Smooth muscle cell (in vitro differentiated cells): ENCODE measurements at regions not wholly inside any gene's neighbourhood (a gene's known extent, or its start where the extent isn't known, plus 50 kb on each side); places are given as distances from the start of the nearest gene placed in this dataset.

Experiments used
- DNase-seq: peaks from one replicate; lab custom pipeline; 2025; ENCODE audit not compliant: unreplicated experiment; lab: John Stamatoyannopoulos, UW
- H2AFZ ChIP-seq: fragments of 200-600 bp; sonication (generic); 2 replicates; pipeline ENCODE4 v1.6.0; 2016; ENCODE audit warnings: antibody characterized with exemption, low read depth, mild to moderate bottlenecking
- H3F3A ChIP-seq: fragments of 200-600 bp; sonication (generic); 2 replicates; pipeline ENCODE4 v1.6.0; 2017; ENCODE audit warnings: antibody characterized with exemption, low read depth
- H3K27ac ChIP-seq: fragments of 200-600 bp; sonication (generic); 2 replicates; pipeline ENCODE4 v1.5.1; 2016; ENCODE audit warnings: low read depth, mild to moderate bottlenecking
- H3K27me3 ChIP-seq: fragments of 200-600 bp; sonication (generic); 2 replicates; pipeline ENCODE4 v1.6.1; 2016; ENCODE audit warnings: low read depth, mild to moderate bottlenecking
- H3K36me3 ChIP-seq: fragments of 200-600 bp; sonication (generic); 2 replicates; pipeline ENCODE4 v1.5.1; 2016; ENCODE audit warnings: low read depth
- H3K4me1 ChIP-seq: fragments of 200-600 bp; sonication (generic); 2 replicates; pipeline ENCODE4 v1.5.1; 2016; ENCODE audit warnings: low read depth
- H3K4me2 ChIP-seq: fragments of 200-600 bp; sonication (generic); 2 replicates; pipeline ENCODE4 v1.6.0; 2016; ENCODE audit warnings: mild to moderate bottlenecking
- H3K4me3 ChIP-seq: fragments of 200-600 bp; sonication (generic); 2 replicates; pipeline ENCODE4 v1.5.1; 2016; ENCODE audit warnings: mild to moderate bottlenecking
- H3K79me2 ChIP-seq: fragments of 200-600 bp; sonication (generic); 2 replicates; pipeline ENCODE4 v1.6.0; 2016; ENCODE audit warnings: low read depth, mild to moderate bottlenecking
- H3K9ac ChIP-seq: fragments of 200-600 bp; sonication (generic); 2 replicates; pipeline ENCODE4 v1.6.0; 2016; ENCODE audit warnings: low read depth
- H3K9me3 ChIP-seq: fragments of 200-600 bp; sonication (generic); replicated peaks from 2 replicates; pipeline ENCODE4 v1.5.1; 2016; ENCODE audit warnings: low read depth
- H4K20me1 ChIP-seq: fragments of 200-600 bp; sonication (generic); 2 replicates; pipeline ENCODE4 v1.6.0; 2016; ENCODE audit warnings: low read depth
- CTCF ChIP-seq: fragments of 200-600 bp; sonication (generic); IDR thresholded peaks from 2 replicates; pipeline ENCODE4 v1.5.1; 2017; ENCODE audit warnings: borderline replicate concordance, mild to moderate bottlenecking, antibody characterized with exemption; ENCODE audit not compliant: insufficient read depth, poor library complexity, severe bottlenecking
- WGBS: methylation state at CpG from one replicate; pipeline ENCODE4 v1.1.7; 2016; ENCODE audit warnings: low lambda C conversion rate; 5-methylcytosine and 5-hydroxymethylcytosine counted together

- WGBS, result 85% methylated on average over 8 of the region's 8 CpGs
- no peak for DNase-seq
- H3K79me2 ChIP-seq, result no peaks in the 10 kb centered on the region
- H3K9ac ChIP-seq, result no peak overlapping the region
- no peak overlapping the region for H2AFZ ChIP-seq
- no peaks in the 10 kb centered on the region for H3K27me3 ChIP-seq
- no peak for TF ChIP-seq CTCF
- no peak overlapping the region for H3K4me3 ChIP-seq
- H3F3A ChIP-seq, result no peaks in the 10 kb centered on the region
- no peaks in the 10 kb centered on the region for H3K9me3 ChIP-seq
- H4K20me1 ChIP-seq, result no peaks in the 10 kb centered on the region
- H3K4me1 ChIP-seq, result no peaks in the 10 kb centered on the region
- no peaks in the 10 kb centered on the region for H3K36me3 ChIP-seq
- H3K27ac ChIP-seq, result no peak overlapping the region
- no peak overlapping the region for H3K4me2 ChIP-seq
Measured at GRCh38 chrX:6293716-6294115, 65.0 kb upstream of the NLGN4X start.

- H3K9ac ChIP-seq, result no peak overlapping the region
- no peak overlapping the region for H3K4me3 ChIP-seq
- H3K79me2 ChIP-seq, result no peaks in the 10 kb centered on the region
- no peak overlapping the region for H3K4me2 ChIP-seq
- WGBS, result 50% methylated on average over 3 of the region's 3 CpGs
- H3F3A ChIP-seq, result no peaks in the 10 kb centered on the region
- no peaks in the 10 kb centered on the region for H4K20me1 ChIP-seq
- DNase-seq, result no peak
- no peaks in the 10 kb centered on the region for H3K4me1 ChIP-seq
- H3K27me3 ChIP-seq, result no peaks in the 10 kb centered on the region
- no peak overlapping the region for H2AFZ ChIP-seq
- TF ChIP-seq CTCF, result peak; percentile 14
- no peaks in the 10 kb centered on the region for H3K9me3 ChIP-seq
- no peak overlapping the region for H3K27ac ChIP-seq
- no peaks in the 10 kb centered on the region for H3K36me3 ChIP-seq
Measured at GRCh38 chrX:6292599-6292998, 63.9 kb upstream of the NLGN4X start.

- Histone ChIP-seq H3K9me3 (no peaks in the 10 kb centered on the region), H3K4me2 (no peak overlapping the region), H4K20me1 (no peaks in the 10 kb centered on the region), H3K4me3 (no peak overlapping the region), H3K9ac (no peak overlapping the region), H3K27ac (no peak overlapping the region), H3K27me3 (no peaks in the 10 kb centered on the region), H3F3A (no peaks in the 10 kb centered on the region), H3K79me2 (no peaks in the 10 kb centered on the region), H2AFZ (no peak overlapping the region), H3K4me1 (no peaks in the 10 kb centered on the region), H3K36me3 (no peaks in the 10 kb centered on the region)
- no peak for DNase-seq
- 45% methylated on average over 5 of the region's 5 CpGs for WGBS
- TF ChIP-seq CTCF, result no peak
Measured at GRCh38 chrX:6291444-6291843, 62.8 kb upstream of the NLGN4X start.

- Histone ChIP-seq H3K27me3 (no peaks in the 10 kb centered on the region), H3K9me3 (no peaks in the 10 kb centered on the region), H3F3A (no peaks in the 10 kb centered on the region), H3K27ac (no peak overlapping the region), H3K4me3 (no peak overlapping the region), H3K4me2 (no peak overlapping the region), H3K36me3 (no peaks in the 10 kb centered on the region), H3K79me2 (no peaks in the 10 kb centered on the region), H4K20me1 (no peaks in the 10 kb centered on the region), H3K4me1 (no peaks in the 10 kb centered on the region), H2AFZ (no peak overlapping the region), H3K9ac (no peak overlapping the region)
- no peak for TF ChIP-seq CTCF
- 63% methylated on average over 1 of the region's 1 CpG for WGBS
- DNase-seq, result no peak
Measured at GRCh38 chrX:6283826-6284225, 55.2 kb upstream of the NLGN4X start.
